ENCODE measurements at regions not wholly inside any gene's neighbourhood (a gene's known extent, or its start where the extent isn't known, plus 50 kb on each side); places are given as distances from the start of the nearest gene placed in this dataset.
"Not testable (repeated sequence)": the region's sequence is repeated elsewhere in the genome, so short reads cannot be mapped to it uniquely, and the experiment has no call there.

DNA sequence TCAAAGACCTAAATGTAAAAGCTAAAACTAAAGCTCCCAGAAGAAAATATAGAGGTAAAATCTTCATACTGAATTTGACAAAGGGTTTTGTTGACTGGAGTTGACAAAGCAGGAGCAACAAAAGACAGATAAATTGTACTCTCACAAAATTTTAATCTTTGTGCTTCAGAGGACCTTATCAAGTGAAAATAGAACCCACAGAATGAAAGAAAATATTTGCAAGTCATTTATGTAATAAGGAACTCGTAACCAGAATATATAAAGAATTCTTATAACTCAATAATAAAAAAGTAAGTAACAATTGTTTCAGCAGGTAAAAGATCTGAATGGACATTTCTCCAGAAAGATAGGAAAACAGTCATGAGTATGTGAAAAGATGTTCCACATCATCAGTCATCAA, 62.0 kb upstream of the SRRM3 start:
- Mint-ChIP-seq H3K9me3 (peaks cover 4% of the 10 kb centered on the region), H3K4me1 (no peaks in the 10 kb centered on the region), H3K4me3 (no peak overlapping the region), H3K27me3 (peaks cover 30% of the 10 kb centered on the region), H3K36me3 (no peaks in the 10 kb centered on the region), H3K27ac (no peak overlapping the region)
- no peak for ATAC-seq

DNA sequence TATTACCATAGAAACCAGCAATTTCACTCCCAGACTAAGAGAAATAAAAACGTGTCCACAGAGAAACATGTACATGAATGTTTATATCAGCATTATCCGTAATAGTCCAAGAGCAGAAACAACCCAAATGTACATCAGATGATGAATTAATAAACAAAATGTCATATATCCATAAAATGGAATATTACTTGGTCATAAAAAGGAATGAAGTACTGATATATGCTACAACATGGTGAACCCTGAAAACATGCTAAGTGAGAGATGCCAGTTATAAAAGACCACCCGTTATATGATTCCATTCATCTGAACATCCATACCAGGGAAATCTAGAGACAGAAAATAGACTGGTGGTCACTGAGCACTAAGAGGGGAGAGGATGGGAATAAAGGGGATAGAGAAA, 61.4 kb upstream of the SRRM3 start:
- not testable (repeated sequence) for ATAC-seq, H3K9me3 Mint-ChIP-seq, H3K36me3 Mint-ChIP-seq, H3K4me1 Mint-ChIP-seq, H3K27ac Mint-ChIP-seq, H3K4me3 Mint-ChIP-seq
- H3K27me3 Mint-ChIP-seq: peaks cover 24% of the 10 kb centered on the region

DNA sequence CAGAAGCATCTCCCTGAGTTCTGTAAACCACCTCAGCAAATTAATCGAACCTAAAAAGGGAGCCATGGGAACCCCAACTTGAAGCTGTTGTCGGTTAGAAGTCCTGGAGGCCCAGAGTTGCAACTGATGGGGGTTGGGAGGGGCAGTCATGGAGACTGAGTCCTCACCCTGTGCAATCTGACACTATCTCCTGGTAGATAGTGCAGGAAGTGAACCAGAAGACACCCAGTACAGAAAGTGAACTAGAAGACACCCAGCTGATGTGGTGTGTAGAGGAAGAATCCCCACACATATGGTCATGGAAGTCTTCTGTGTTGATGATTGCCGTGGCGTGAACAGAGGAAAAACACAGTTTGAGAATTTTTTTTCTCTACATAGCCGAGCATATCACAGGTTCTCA, 58.8 kb upstream of the SRRM3 start:
- H3K9me3 Mint-ChIP-seq: peaks cover 4% of the 10 kb centered on the region
- H3K27me3 Mint-ChIP-seq: no peaks in the 10 kb centered on the region
- H3K36me3 Mint-ChIP-seq: no peaks in the 10 kb centered on the region
- no peak overlapping the region for H3K4me3 Mint-ChIP-seq
- ATAC-seq: no peak
- H3K4me1 Mint-ChIP-seq: no peaks in the 10 kb centered on the region
- H3K27ac Mint-ChIP-seq: no peak overlapping the region

DNA sequence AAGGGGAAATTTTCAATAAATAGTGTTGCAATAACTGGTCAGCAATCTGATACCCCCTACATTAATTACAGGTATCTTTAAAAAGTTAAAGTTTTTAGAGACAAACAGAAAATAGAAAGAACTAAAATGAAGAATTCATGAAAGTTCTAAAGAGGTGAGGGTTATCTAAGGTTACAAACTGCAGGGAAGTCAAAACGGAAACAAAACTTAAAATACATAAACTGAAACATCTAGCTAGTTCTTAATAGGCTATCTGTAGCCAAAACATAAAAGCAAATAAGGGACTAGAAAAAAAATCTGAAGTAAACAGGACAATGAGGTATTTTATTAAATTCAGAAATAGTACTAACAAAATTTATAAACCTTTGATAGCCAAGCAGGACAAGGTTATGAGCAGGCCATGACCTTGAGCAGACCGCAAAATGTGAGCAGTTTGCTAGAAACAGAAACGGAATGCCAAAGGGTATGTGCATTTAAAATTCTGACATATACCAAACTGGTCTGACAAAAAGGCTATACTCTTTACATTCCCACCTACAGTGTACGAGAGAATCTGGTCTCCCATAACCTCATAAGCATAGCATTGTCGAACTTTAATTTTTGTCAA, 56.9 kb upstream of the SRRM3 start:
- not testable (repeated sequence) for ATAC-seq, H3K4me1 Mint-ChIP-seq, H3K27me3 Mint-ChIP-seq, H3K9me3 Mint-ChIP-seq, H3K36me3 Mint-ChIP-seq, H3K27ac Mint-ChIP-seq, H3K4me3 Mint-ChIP-seq

DNA sequence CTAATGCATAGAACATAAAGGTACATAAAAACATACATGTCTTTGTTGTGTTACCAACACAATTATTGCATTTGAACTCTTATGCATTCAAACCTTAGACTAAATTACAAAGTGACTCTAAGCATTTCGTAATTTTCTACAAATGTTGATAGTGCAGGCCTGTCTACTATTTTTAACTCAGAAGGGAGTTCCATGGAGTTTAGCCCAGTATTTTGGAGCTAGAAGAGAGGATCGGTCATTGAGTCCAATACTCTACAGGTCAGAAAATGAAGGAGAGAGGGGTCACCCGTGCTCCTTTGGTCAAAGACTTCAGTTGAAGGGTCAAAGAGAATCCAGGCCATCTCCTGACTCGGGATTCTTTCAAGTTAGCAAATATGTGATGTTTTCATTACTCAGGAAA, 55.3 kb upstream of the SRRM3 start:
- H3K36me3 Mint-ChIP-seq: no peaks in the 10 kb centered on the region
- H3K9me3 Mint-ChIP-seq: no peaks in the 10 kb centered on the region
- H3K4me1 Mint-ChIP-seq: no peaks in the 10 kb centered on the region
- no peak overlapping the region for H3K27ac Mint-ChIP-seq
- H3K4me3 Mint-ChIP-seq: no peak overlapping the region
- ATAC-seq: no peak
- H3K27me3 Mint-ChIP-seq: no peaks in the 10 kb centered on the region

DNA sequence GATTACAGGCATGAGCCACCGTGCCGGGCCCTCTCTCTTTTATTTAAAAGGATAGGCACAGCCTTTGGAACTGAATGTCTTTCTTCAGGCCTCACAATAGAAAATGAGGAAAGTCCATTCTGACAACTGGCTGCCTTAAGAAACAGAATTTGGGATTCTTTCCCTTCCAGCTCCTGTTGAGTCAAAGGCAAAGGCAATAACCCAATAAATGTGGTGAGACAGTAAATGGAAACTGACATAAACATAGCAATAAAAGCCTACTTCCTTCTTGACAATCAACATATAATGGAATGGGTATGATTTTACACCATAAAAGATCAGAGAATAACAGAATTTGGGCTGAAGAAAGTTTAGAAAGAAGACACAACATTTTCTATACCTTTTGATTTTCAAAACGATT, 52.7 kb upstream of the SRRM3 start:
- H3K36me3 Mint-ChIP-seq, ATAC-seq, H3K27me3 Mint-ChIP-seq, H3K4me3 Mint-ChIP-seq, H3K9me3 Mint-ChIP-seq, H3K27ac Mint-ChIP-seq, H3K4me1 Mint-ChIP-seq: not testable (repeated sequence)

DNA sequence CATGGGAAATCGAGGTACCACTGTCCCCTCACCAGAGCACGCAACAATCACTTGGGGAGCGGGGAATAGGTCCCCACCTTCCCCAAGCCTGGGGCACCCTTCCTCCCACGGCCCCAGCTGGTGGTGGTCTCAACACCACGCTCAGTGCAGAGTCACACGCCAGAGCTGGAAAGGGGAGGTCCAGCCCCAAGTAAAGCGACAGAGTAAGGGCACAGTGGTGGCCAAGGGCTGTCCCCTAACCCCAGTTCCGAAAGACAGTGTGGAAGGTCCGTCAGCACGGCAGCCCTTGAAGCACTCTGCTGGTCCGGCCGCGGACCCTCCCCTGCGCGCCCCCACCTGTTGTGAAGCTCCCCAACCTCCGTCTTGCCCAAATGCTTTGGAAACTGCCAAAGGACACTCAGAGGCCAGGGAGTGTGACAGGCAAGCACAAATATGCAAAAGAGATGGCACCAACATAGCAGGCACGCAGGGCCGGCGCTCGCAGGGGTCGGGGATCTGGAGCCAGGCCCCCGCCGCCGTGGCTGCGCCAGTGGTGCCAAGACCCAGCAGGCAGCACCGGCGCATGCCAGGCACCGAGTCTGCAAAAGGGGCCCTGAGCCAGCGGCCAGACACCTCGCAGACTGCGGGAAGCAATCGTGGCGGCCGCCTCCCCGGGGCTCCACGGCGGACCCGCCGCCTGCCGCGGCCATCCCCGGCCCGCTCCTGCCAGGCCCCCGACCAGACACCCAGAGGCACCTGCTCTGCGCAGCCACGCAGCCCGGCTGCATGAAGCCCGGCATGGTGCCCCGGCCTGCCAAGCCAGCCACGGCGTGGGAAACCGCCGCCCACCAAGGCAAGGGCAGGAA, 51.6 kb upstream of the SRRM3 start:
- Mint-ChIP-seq H3K4me1 (no peaks in the 10 kb centered on the region), H3K27ac (no peak overlapping the region), H3K4me3 (no peak overlapping the region), H3K9me3 (no peaks in the 10 kb centered on the region), H3K27me3 (no peaks in the 10 kb centered on the region), H3K36me3 (no peaks in the 10 kb centered on the region)
- no peak for ATAC-seq

All from stimulated activated memory B cell treated with anti-CD40 and anti-IgM and Interleukin-4, amounts not matched to agents 10 μg/mL and 1 μg/mL and 100 μg/mL, for 72 hours (primary cell).